HEK293 (cell line): ENCODE measurements at regions not wholly inside any gene's neighbourhood (a gene's known extent, or its start where the extent isn't known, plus 50 kb on each side); places are given as distances from the start of the nearest gene placed in this dataset.
A peak's percentile ranks its signal among the peaks of the same experiment; 100 is the strongest.

Experiments
- CTCF ChIA-PET: fragments of 350-600 bp; formaldehyde crosslinking; extraction: SDS; loops from one replicate; lab custom pipeline; 2021; ENCODE audit warnings: antibody characterized with exemption; lab: Yijun Ruan, JAX
- POLR2A ChIA-PET: fragments of 300-600 bp; formaldehyde crosslinking; extraction: SDS; loops from one replicate; lab custom pipeline; 2020; ENCODE audit warnings: antibody characterized with exemption, inconsistent platforms; lab: Yijun Ruan, JAX
- H3K27ac ChIP-seq: fragments of 200-500 bp; sonication (Bioruptor generic); 2 replicates; pipeline ENCODE4 v1.5.1; 2014; ENCODE audit warnings: low read depth, low read length, control low read depth, inconsistent platforms; ENCODE audit errors: extremely low read depth
- H3K36me3 ChIP-seq, 2 experiments: fragments of 200-500 bp in 1 of 2; sonication (Bioruptor generic) in 1 of 2; 1 replicate in 1 of 2; 2 replicates in 1 of 2; pipeline ENCODE4 v1.5.1; 2014 to 2017; ENCODE audit warnings: inconsistent platforms in 2 of 2, low read length in 2 of 2; ENCODE audit not compliant: control insufficient read depth in 2 of 2, insufficient read depth in 1 of 2
- H3K4me1 ChIP-seq: fragments of 200-500 bp; sonication (Bioruptor generic); 2 replicates; pipeline ENCODE4 v1.5.1; 2014; ENCODE audit warnings: mild to moderate bottlenecking, low read length, inconsistent platforms; ENCODE audit not compliant: control insufficient read depth, insufficient read depth
- H3K4me3 ChIP-seq: 2 replicates; pipeline ENCODE4 v1.5.1; 2011; ENCODE audit warnings: low read depth, mild to moderate bottlenecking, control low read depth, low read length, moderate library complexity
- H3K9me3 ChIP-seq: fragments of 200-500 bp; sonication (Bioruptor generic); 2 replicates; pipeline ENCODE4 v1.5.1; 2014; ENCODE audit warnings: low read depth, low read length, inconsistent platforms; ENCODE audit not compliant: control insufficient read depth, insufficient read depth
- BCL11B ChIP-seq: fragments of 450-650 bp; formaldehyde crosslinking; IDR thresholded peaks from 2 replicates; pipeline ENCODE4 v1.5.1; 2016; ENCODE audit warnings: low read depth, missing biosample characterization, missing genetic modification characterization
- FEZF1 ChIP-seq: fragments of 450-650 bp; formaldehyde crosslinking; IDR thresholded peaks from 2 replicates; pipeline ENCODE4 v1.5.1; 2016; ENCODE audit warnings: missing biosample characterization, missing genetic modification characterization
- GLI2 ChIP-seq: fragments of 450-650 bp; formaldehyde crosslinking; IDR thresholded peaks from 2 replicates; pipeline ENCODE4; 2017; ENCODE audit warnings: missing biosample characterization, missing genetic modification characterization, low read depth, borderline replicate concordance
- TRIM28 ChIP-seq: IDR thresholded peaks from 2 replicates; pipeline ENCODE4 v1.6.1; 2011; ENCODE audit warnings: low read length, control low read depth, borderline replicate concordance
- ZBTB48 ChIP-seq: fragments of 450-650 bp; formaldehyde crosslinking; IDR thresholded peaks from 2 replicates; pipeline ENCODE4 v1.5.1; 2016; ENCODE audit warnings: missing biosample characterization, missing genetic modification characterization
- ZBTB7A ChIP-seq: fragments of 450-650 bp; formaldehyde crosslinking; IDR thresholded peaks from 2 replicates; pipeline ENCODE4 v1.5.1; 2016; ENCODE audit warnings: low read depth, missing biosample characterization, missing genetic modification characterization
- ZBTB8A ChIP-seq: fragments of 450-650 bp; formaldehyde crosslinking; IDR thresholded peaks from 2 replicates; pipeline ENCODE4 v1.5.1; 2016; ENCODE audit warnings: missing biosample characterization, missing genetic modification characterization
- ZNF146 ChIP-seq: fragments of 450-650 bp; formaldehyde crosslinking; IDR thresholded peaks from 2 replicates; pipeline ENCODE4 v1.5.1; 2016; ENCODE audit warnings: missing biosample characterization, missing genetic modification characterization
- ZNF169 ChIP-seq: fragments of 450-650 bp; formaldehyde crosslinking; IDR thresholded peaks from 2 replicates; pipeline ENCODE4 v1.5.1; 2016; ENCODE audit warnings: missing biosample characterization, missing genetic modification characterization
- ZNF184 ChIP-seq: fragments of 450-650 bp; IDR thresholded peaks from 2 replicates; pipeline ENCODE4 v1.5.1; 2018; ENCODE audit warnings: missing biosample characterization, mild to moderate bottlenecking, missing genetic modification characterization
- ZNF202 ChIP-seq: fragments of 450-650 bp; formaldehyde crosslinking; IDR thresholded peaks from 2 replicates; pipeline ENCODE4 v1.5.1; 2016; ENCODE audit warnings: missing biosample characterization, missing genetic modification characterization, borderline replicate concordance
- ZNF211 ChIP-seq: fragments of 450-650 bp; formaldehyde crosslinking; IDR thresholded peaks from 2 replicates; pipeline ENCODE4 v1.5.1; 2016; ENCODE audit warnings: low read depth, missing biosample characterization, missing genetic modification characterization
- ZNF239 ChIP-seq: fragments of 450-650 bp; formaldehyde crosslinking; IDR thresholded peaks from 2 replicates; pipeline ENCODE4 v1.5.1; 2016; ENCODE audit warnings: missing biosample characterization, missing genetic modification characterization
- ZNF248 ChIP-seq: fragments of 450-650 bp; formaldehyde crosslinking; IDR thresholded peaks from 2 replicates; pipeline ENCODE4 v1.5.1; 2017; ENCODE audit warnings: missing biosample characterization, missing genetic modification characterization
- ZNF274 ChIP-seq, 2 experiments: fragments of 200-500 bp in 1 of 2; fragments of 450-650 bp in 1 of 2; sonication (Bioruptor generic) in 1 of 2; formaldehyde crosslinking in 1 of 2; IDR thresholded peaks; 2 replicates each; pipeline versions ENCODE4 v1.5.1 to v1.6.1; 2014 to 2016; ENCODE audit warnings: borderline replicate concordance in 1 of 2, inconsistent platforms in 1 of 2, low read length in 1 of 2, missing biosample characterization in 1 of 2, missing genetic modification characterization in 1 of 2
- ZNF398 ChIP-seq: fragments of 450-650 bp; formaldehyde crosslinking; IDR thresholded peaks from 2 replicates; pipeline ENCODE4 v1.5.1; 2017; ENCODE audit warnings: missing biosample characterization, missing genetic modification characterization
- ZNF426 ChIP-seq: fragments of 450-650 bp; formaldehyde crosslinking; IDR thresholded peaks from 2 replicates; pipeline ENCODE4 v1.5.1; 2017; ENCODE audit warnings: missing biosample characterization, missing genetic modification characterization, mild to moderate bottlenecking, inconsistent platforms, moderate library complexity
- ZNF549 ChIP-seq: fragments of 450-650 bp; IDR thresholded peaks from 2 replicates; pipeline ENCODE4 v1.5.1; 2018; ENCODE audit warnings: missing biosample characterization, missing genetic modification characterization, mild to moderate bottlenecking, inconsistent platforms, moderate library complexity
- ZNF626 ChIP-seq: fragments of 450-650 bp; sonication (Bioruptor Pico); formaldehyde crosslinking; IDR thresholded peaks from 2 replicates; pipeline ENCODE4 v1.5.1; 2018; ENCODE audit warnings: missing biosample characterization, missing genetic modification characterization, inconsistent platforms
- ZNF654 ChIP-seq: fragments of 450-650 bp; formaldehyde crosslinking; IDR thresholded peaks from 2 replicates; pipeline ENCODE4 v1.5.1; 2016; ENCODE audit warnings: low read depth, missing biosample characterization, missing genetic modification characterization
- ZNF660 ChIP-seq: fragments of 450-650 bp; IDR thresholded peaks from 2 replicates; pipeline ENCODE4 v1.5.1; 2018; ENCODE audit warnings: missing biosample characterization, mild to moderate bottlenecking, missing genetic modification characterization
- TF ChIP-seq, protein P1 (sequence below): fragments of 450-650 bp; formaldehyde crosslinking; conservative IDR thresholded peaks from 2 replicates; pipeline ENCODE4 v1.5.1; 2016; ENCODE audit warnings: low read depth, missing biosample characterization, missing genetic modification characterization
- TF ChIP-seq, protein P2 (sequence below): fragments of 450-650 bp; formaldehyde crosslinking; IDR thresholded peaks from 2 replicates; pipeline ENCODE4 v1.5.1; 2016; ENCODE audit warnings: missing biosample characterization, missing genetic modification characterization
- TF ChIP-seq, protein P3 (sequence below): fragments of 450-650 bp; formaldehyde crosslinking; IDR thresholded peaks from 2 replicates; pipeline ENCODE4 v1.5.1; 2016; ENCODE audit warnings: missing biosample characterization, missing genetic modification characterization

DNA sequence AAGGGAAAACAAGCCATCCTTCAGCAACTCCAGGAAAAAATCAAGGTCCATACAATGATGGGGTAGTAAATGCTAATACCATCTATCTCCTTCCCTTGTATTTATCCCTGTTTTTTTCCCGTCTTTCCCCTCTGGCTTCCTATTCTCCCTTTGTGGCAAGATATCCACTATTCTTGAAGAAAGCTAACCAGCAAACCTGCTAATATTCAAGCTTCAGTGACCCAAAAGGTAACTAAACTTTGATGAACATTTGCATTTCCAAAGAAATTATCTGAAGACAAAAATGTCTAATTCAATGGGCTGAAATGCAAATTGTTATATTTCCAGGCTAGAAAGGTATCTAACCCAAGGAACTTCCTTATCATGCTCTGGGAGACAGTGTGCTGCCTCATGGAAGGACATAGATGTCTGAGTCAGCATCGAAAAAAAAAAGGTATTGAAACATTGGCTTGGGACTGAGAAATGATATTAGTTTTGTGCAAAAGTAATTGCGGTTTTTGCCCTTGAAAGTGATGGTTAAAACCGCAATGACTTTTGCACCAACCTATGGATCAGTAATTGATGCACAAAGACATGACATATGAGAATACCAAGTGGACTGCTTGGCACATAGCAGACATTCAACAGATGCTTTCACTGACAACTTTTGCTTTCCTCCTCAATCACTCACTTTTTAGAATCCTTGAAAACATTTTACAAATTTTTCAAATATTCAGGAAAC, 63.7 kb upstream of the HNMT start (continued):
- TF ChIP-seq ZBTB7A (tag by site-specific recombination): no peak
- no peak for TF ChIP-seq ZNF626 (tag by site-specific recombination)
- no peak for TF ChIP-seq ZBTB48 (tag by site-specific recombination)
- TF ChIP-seq BCL11B (tag by site-specific recombination): no peak
- TF ChIP-seq, protein P1, sequence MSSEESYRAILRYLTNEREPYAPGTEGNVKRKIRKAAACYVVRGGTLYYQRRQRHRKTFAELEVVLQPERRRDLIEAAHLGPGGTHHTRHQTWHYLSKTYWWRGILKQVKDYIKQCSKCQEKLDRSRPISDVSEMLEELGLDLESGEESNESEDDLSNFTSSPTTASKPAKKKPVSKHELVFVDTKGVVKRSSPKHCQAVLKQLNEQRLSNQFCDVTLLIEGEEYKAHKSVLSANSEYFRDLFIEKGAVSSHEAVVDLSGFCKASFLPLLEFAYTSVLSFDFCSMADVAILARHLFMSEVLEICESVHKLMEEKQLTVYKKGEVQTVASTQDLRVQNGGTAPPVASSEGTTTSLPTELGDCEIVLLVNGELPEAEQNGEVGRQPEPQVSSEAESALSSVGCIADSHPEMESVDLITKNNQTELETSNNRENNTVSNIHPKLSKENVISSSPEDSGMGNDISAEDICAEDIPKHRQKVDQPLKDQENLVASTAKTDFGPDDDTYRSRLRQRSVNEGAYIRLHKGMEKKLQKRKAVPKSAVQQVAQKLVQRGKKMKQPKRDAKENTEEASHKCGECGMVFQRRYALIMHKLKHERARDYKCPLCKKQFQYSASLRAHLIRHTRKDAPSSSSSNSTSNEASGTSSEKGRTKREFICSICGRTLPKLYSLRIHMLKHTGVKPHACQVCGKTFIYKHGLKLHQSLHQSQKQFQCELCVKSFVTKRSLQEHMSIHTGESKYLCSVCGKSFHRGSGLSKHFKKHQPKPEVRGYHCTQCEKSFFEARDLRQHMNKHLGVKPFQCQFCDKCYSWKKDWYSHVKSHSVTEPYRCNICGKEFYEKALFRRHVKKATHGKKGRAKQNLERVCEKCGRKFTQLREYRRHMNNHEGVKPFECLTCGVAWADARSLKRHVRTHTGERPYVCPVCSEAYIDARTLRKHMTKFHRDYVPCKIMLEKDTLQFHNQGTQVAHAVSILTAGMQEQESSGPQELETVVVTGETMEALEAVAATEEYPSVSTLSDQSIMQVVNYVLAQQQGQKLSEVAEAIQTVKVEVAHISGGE (tag by site-specific recombination): no peak
- TF ChIP-seq, protein P2, sequence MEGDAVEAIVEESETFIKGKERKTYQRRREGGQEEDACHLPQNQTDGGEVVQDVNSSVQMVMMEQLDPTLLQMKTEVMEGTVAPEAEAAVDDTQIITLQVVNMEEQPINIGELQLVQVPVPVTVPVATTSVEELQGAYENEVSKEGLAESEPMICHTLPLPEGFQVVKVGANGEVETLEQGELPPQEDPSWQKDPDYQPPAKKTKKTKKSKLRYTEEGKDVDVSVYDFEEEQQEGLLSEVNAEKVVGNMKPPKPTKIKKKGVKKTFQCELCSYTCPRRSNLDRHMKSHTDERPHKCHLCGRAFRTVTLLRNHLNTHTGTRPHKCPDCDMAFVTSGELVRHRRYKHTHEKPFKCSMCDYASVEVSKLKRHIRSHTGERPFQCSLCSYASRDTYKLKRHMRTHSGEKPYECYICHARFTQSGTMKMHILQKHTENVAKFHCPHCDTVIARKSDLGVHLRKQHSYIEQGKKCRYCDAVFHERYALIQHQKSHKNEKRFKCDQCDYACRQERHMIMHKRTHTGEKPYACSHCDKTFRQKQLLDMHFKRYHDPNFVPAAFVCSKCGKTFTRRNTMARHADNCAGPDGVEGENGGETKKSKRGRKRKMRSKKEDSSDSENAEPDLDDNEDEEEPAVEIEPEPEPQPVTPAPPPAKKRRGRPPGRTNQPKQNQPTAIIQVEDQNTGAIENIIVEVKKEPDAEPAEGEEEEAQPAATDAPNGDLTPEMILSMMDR (tag by site-specific recombination): no peak

DNA sequence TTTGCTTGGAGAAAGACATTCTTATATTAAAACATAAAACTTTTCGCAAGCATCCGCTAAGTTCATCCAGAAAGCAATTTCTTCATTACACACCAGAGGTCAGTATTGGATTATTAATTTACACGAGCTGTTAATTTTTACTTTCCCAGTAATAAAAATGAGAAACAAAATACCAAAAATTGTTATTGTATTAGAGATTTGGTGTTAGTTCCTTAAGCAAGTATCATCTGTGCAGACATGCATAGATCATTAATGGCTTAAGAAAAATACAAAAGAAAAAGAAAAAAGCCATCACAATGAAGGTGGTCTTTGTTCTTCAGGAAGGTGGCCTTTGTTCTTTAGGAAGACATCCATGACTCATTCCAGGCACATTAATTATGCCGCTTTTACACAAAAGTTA, 53.6 kb upstream of the HNMT start:
- Histone ChIP-seq H3K4me3 (no peak overlapping the region), H3K4me1 (no peaks in the 10 kb centered on the region), H3K27ac (no peak overlapping the region), H3K9me3 (no peaks in the 10 kb centered on the region), H3K36me3 (no peaks in the 10 kb centered on the region)
- TF ChIP-seq ZNF654 (peak; percentile 28; the same call in 1 of the 2 replicates), ZNF274 (IDR thresholded peaks at IDR 0.05; ENCODE audit: low read length) (no peak), ZNF274 (tag by site-specific recombination; IDR thresholded peaks at IDR 0.05; ENCODE audit: borderline replicate concordance) (no peak)
- ChIA-PET POLR2A (no interaction called here), CTCF (interaction anchor here (0.6 to 6.8 kb wide), 15 partner anchors 22 to 1872 kb away, joined by 3 to 110 read pairs (median 3); no protein-coding TSS in a partner anchor)

DNA sequence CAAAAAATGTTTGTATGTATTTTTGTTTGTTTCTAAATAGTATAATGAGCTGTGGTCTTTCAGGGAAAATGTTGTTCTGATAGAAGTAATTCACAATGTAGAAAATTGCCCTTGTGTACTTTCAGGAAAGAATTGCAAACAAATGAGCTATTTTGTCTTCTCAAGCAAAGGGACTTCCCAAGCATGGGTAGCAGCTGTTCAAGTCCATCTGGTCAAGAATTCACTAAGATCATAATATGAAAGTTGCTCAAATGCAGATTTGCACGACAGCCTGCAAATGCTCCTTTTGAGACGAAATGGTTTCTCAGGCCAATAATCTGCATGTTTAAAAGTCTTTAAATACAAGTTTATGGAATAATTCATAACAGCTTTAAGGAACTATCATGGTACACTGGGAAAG, 51.9 kb upstream of the HNMT start:
- ChIA-PET POLR2A (no interaction called here), CTCF (interaction anchor here (0.7 to 6.8 kb wide), 9 partner anchors 12 to 916 kb away, joined by 3 to 110 read pairs (median 7); no protein-coding TSS in a partner anchor)
- Histone ChIP-seq H3K9me3 (no peaks in the 10 kb centered on the region), H3K27ac (no peak overlapping the region), H3K4me3 (no peak overlapping the region), H3K36me3 (no peaks in the 10 kb centered on the region), H3K4me1 (no peaks in the 10 kb centered on the region)
- TF ChIP-seq ZNF660 (tag by site-specific recombination): no peak
- no peak for TF ChIP-seq FEZF1 (tag by site-specific recombination)
- no peak for TF ChIP-seq ZNF549 (tag by site-specific recombination)
- TF ChIP-seq ZNF202 (tag by site-specific recombination): no peak
- TF ChIP-seq TRIM28: no peak
- no peak for TF ChIP-seq ZNF211 (tag by site-specific recombination)
- TF ChIP-seq ZNF239: no peak
- TF ChIP-seq ZNF184 (tag by site-specific recombination): no peak
- no peak for TF ChIP-seq ZBTB8A (tag by site-specific recombination)
- no peak for TF ChIP-seq ZNF248 (tag by site-specific recombination)
- no peak for TF ChIP-seq GLI2 (tag by site-specific recombination)
- TF ChIP-seq ZNF426 (tag by site-specific recombination): no peak
- TF ChIP-seq, protein P3, sequence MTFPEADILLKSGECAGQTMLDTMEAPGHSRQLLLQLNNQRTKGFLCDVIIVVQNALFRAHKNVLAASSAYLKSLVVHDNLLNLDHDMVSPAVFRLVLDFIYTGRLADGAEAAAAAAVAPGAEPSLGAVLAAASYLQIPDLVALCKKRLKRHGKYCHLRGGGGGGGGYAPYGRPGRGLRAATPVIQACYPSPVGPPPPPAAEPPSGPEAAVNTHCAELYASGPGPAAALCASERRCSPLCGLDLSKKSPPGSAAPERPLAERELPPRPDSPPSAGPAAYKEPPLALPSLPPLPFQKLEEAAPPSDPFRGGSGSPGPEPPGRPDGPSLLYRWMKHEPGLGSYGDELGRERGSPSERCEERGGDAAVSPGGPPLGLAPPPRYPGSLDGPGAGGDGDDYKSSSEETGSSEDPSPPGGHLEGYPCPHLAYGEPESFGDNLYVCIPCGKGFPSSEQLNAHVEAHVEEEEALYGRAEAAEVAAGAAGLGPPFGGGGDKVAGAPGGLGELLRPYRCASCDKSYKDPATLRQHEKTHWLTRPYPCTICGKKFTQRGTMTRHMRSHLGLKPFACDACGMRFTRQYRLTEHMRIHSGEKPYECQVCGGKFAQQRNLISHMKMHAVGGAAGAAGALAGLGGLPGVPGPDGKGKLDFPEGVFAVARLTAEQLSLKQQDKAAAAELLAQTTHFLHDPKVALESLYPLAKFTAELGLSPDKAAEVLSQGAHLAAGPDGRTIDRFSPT (tag by site-specific recombination): no peak
- no peak for TF ChIP-seq ZNF146 (tag by site-specific recombination)
- no peak for TF ChIP-seq ZNF169 (tag by site-specific recombination)
- no peak for TF ChIP-seq ZNF398
